Osteocyte (in vitro differentiated cells): ENCODE measurements at regions not wholly inside any gene's neighbourhood (a gene's known extent, or its start where the extent isn't known, plus 50 kb on each side); places are given as distances from the start of the nearest gene placed in this dataset.

ENCODE experiments used
- DNase-seq: peaks from one replicate; pipeline ENCODE4 v3.0.0; 2021; ENCODE audit warnings: mixed read lengths; ENCODE audit not compliant: unreplicated experiment; ENCODE audit errors: extremely low spot score
- H3K27ac Mint-ChIP-seq: one replicate; pipeline ENCODE4 v1.8.0; 2021; ENCODE audit warnings: mild to moderate bottlenecking, mixed read lengths; ENCODE audit not compliant: unreplicated experiment
- H3K27me3 Mint-ChIP-seq: one replicate; pipeline ENCODE4 v1.8.0; 2021; ENCODE audit warnings: mixed read lengths; ENCODE audit not compliant: unreplicated experiment
- H3K36me3 Mint-ChIP-seq: one replicate; pipeline ENCODE4 v1.8.0; 2021; ENCODE audit warnings: mixed read lengths; ENCODE audit not compliant: unreplicated experiment
- H3K4me1 Mint-ChIP-seq: one replicate; pipeline ENCODE4 v1.8.0; 2021; ENCODE audit warnings: mixed read lengths; ENCODE audit not compliant: unreplicated experiment
- H3K4me3 Mint-ChIP-seq: one replicate; pipeline ENCODE4 v1.8.0; 2021; ENCODE audit warnings: mild to moderate bottlenecking, moderate library complexity, mixed read lengths; ENCODE audit not compliant: unreplicated experiment
- H3K9me3 Mint-ChIP-seq: one replicate; pipeline ENCODE4 v1.8.0; 2021; ENCODE audit warnings: mixed read lengths; ENCODE audit not compliant: unreplicated experiment
- CTCF ChIP-seq: fragments of 200-600 bp; sonication (generic); IDR thresholded peaks from 2 replicates; pipeline ENCODE4 v1.5.0; 2021; ENCODE audit warnings: antibody characterized with exemption, mild to moderate bottlenecking, moderate library complexity

DNA sequence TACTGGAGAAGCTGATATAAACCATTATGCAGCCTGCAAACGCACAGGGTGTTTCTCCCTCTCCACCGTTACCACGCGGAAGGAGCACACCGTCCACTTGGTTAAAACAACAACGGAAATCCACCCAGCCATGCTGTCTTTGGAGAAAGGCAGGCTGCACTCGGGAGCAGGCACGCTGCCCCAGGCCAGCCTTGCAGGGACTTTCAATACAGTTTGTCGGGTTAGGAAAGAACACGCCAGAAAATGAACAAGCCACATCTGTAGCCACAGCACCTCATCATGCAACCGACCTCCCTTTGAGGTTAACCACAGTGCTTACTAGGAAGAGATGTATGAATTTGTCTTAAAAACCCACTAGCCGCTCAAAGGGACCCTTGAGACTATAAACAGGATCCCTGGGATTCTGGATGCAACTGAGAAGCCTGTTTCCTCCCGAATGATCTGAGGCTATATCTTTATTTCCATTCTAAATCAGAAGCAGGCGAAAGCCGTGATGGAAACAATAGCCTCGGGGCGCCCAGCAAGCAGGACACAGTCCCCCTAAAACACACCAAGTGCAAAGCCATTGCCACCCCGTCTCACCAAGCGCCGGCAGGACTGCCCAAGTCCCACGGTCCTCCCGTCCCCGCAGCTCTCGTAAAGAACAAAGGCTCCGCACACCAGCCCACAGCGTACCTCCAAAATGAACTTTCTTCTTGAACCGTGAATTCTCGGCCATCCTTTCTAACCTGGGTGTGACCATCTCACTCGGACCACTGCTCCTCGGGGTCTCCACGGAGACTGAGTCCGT lies 318.9 kb downstream of the CTTN start:
- TF ChIP-seq CTCF: no peak
- no peaks in the 10 kb centered on the region for H3K27me3 Mint-ChIP-seq
- no peaks in the 10 kb centered on the region for H3K9me3 Mint-ChIP-seq
- H3K36me3 Mint-ChIP-seq: no peaks in the 10 kb centered on the region
- H3K4me1 Mint-ChIP-seq: no peaks in the 10 kb centered on the region
- DNase-seq: no peak
- H3K27ac Mint-ChIP-seq: no peak overlapping the region
- H3K4me3 Mint-ChIP-seq: no peak overlapping the region

GRCh38 chr11:70717936-70718595 lies 319.7 kb downstream of the CTTN start:
- no peak for TF ChIP-seq CTCF
- no peak overlapping the region for H3K27ac Mint-ChIP-seq
- H3K36me3 Mint-ChIP-seq: no peaks in the 10 kb centered on the region
- H3K9me3 Mint-ChIP-seq: no peaks in the 10 kb centered on the region
- H3K27me3 Mint-ChIP-seq: no peaks in the 10 kb centered on the region
- no peaks in the 10 kb centered on the region for H3K4me1 Mint-ChIP-seq
- no peak for DNase-seq
- no peak overlapping the region for H3K4me3 Mint-ChIP-seq

- DNase-seq: no peak
- no peaks in the 10 kb centered on the region for H3K4me1 Mint-ChIP-seq
- TF ChIP-seq CTCF: no peak
- no peak overlapping the region for H3K27ac Mint-ChIP-seq
- no peaks in the 10 kb centered on the region for H3K36me3 Mint-ChIP-seq
- H3K9me3 Mint-ChIP-seq: no peaks in the 10 kb centered on the region
- no peak overlapping the region for H3K4me3 Mint-ChIP-seq
- H3K27me3 Mint-ChIP-seq: no peaks in the 10 kb centered on the region
Measured at GRCh38 chr11:70719516-70719915, 321.2 kb downstream of the CTTN start.

- Mint-ChIP-seq H3K27ac (no peak overlapping the region), H3K9me3 (no peaks in the 10 kb centered on the region), H3K4me1 (no peaks in the 10 kb centered on the region), H3K36me3 (no peaks in the 10 kb centered on the region), H3K27me3 (no peaks in the 10 kb centered on the region), H3K4me3 (no peak overlapping the region)
- no peak for TF ChIP-seq CTCF
- no peak for DNase-seq
Measured at GRCh38 chr11:70720281-70720680, 322.0 kb downstream of the CTTN start.

GRCh38 chr11:70721006-70721405 lies 322.7 kb downstream of the CTTN start:
- Mint-ChIP-seq H3K9me3 (no peaks in the 10 kb centered on the region), H3K27me3 (no peaks in the 10 kb centered on the region), H3K4me1 (no peaks in the 10 kb centered on the region)

More at GRCh38 chr11:70721006-70721405, 322.7 kb downstream of the CTTN start:
- H3K27ac Mint-ChIP-seq: no peak overlapping the region
- DNase-seq: no peak
- no peak for TF ChIP-seq CTCF
- H3K4me3 Mint-ChIP-seq: no peak overlapping the region
- H3K36me3 Mint-ChIP-seq: no peaks in the 10 kb centered on the region
